ENCODE measurements at regions not wholly inside any gene's neighbourhood (a gene's known extent, or its start where the extent isn't known, plus 50 kb on each side); places are given as distances from the start of the nearest gene placed in this dataset.

DNA sequence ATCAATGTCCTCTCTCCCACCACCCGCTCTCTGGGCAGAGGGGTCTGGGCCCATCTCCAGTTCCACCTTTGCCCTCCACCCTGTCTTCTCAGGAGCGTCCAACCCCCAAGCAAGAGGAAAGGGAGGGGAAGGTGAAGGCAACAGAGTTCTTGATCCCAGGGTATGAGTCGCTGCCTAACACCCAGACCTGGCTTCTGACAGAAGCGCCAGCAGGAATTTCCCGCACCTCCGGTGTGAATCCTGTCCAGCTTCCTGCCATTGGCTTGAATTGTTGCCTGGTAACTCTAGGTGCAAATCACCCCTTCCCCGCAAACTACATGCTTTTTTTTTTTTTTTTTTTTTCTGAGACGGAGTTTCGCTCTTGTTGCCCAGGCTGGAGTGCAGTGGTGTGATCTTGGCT lies 84.2 kb upstream of the IER5L start:
- no peak for TF ChIP-seq ZNF274 (IDR thresholded peaks at IDR 0.05; ENCODE audit: low read depth, low read length)
- no peak for TF ChIP-seq YY1 (IDR thresholded peaks at IDR 0.05; ENCODE audit: insufficient read depth, insufficient read length)
- no peak for TF ChIP-seq SUZ12 (IDR thresholded peaks at IDR 0.05; ENCODE audit: extremely low read depth, insufficient read depth, insufficient read length)
